Suprapubic skin (tissue), 3 donors: ENCODE measurements at regions not wholly inside any gene's neighbourhood (a gene's known extent, or its start where the extent isn't known, plus 50 kb on each side); places are given as distances from the start of the nearest gene placed in this dataset.

Experiments
- CTCF ChIP-seq, 2 donors: fragments of 200-600 bp in 1 of 2; fragments of 450-650 bp in 1 of 2; sonication (generic) in 1 of 2; IDR thresholded peaks; one replicate each; pipeline ENCODE4 v1.5.1; 2016 to 2019; ENCODE audit warnings: antibody characterized with exemption in 2 of 2, mild to moderate bottlenecking in 1 of 2, moderate library complexity in 1 of 2
- POLR2A ChIP-seq, 2 donors: fragments of 450-650 bp; IDR thresholded peaks; one replicate each; pipeline ENCODE4 v1.6.1; 2017; ENCODE audit warnings: antibody characterized with exemption in 2 of 2, mild to moderate bottlenecking in 2 of 2, moderate library complexity in 2 of 2

GRCh38 chr10:90286941-90287340 is 570.9 kb downstream of the HTR7 start:
- no peak for TF ChIP-seq CTCF (IDR thresholded peaks at IDR 0.05)
- no peak for TF ChIP-seq POLR2A (IDR thresholded peaks at IDR 0.05)
